Urinary bladder (tissue), 3 donors: ENCODE measurements at regions not wholly inside any gene's neighbourhood (a gene's known extent, or its start where the extent isn't known, plus 50 kb on each side); places are given as distances from the start of the nearest gene placed in this dataset.
"Not testable (repeated sequence)": the region's sequence is repeated elsewhere in the genome, so short reads cannot be mapped to it uniquely, and the experiment has no call there.

Experiments used
- DNase-seq: peaks from one replicate; pipeline ENCODE4 v3.0.0-alpha.2; 2015; ENCODE audit errors: extremely low spot score
- H3K27ac ChIP-seq: one replicate; pipeline ENCODE4 v1.5.1; 2013; ENCODE audit warnings: low read depth, mild to moderate bottlenecking, moderate library complexity
- H3K36me3 ChIP-seq: one replicate; pipeline ENCODE4 v1.6.1; 2013; ENCODE audit warnings: mild to moderate bottlenecking, moderate library complexity; ENCODE audit not compliant: insufficient read depth
- H3K4me1 ChIP-seq: one replicate; pipeline ENCODE4 v1.6.1; 2013; ENCODE audit warnings: mild to moderate bottlenecking, moderate library complexity; ENCODE audit not compliant: insufficient read depth
- H3K4me3 ChIP-seq: one replicate; pipeline ENCODE4 v1.5.1; 2013; ENCODE audit warnings: low read depth, low read length
- WGBS: extraction: QIAGEN DNeasy Blood & Tissue Kit; methylation state at CpG from one replicate; pipeline ENCODE4 v1.1.7; 2013; 5-methylcytosine and 5-hydroxymethylcytosine counted together
- donor health status: healthy with polysubstance abuse.
- donor health status: healthy.

- Histone ChIP-seq H3K4me3 (no peak overlapping the region), H3K27ac (no peak overlapping the region), H3K4me1 (no peaks in the 10 kb centered on the region), H3K36me3 (no peaks in the 10 kb centered on the region)
- no peak for DNase-seq
- 63% methylated on average over 1 of the region's 1 CpG for WGBS
Measured at GRCh38 chr5:82719368-82719767, 357.8 kb downstream of the TMEM167A start.

DNA sequence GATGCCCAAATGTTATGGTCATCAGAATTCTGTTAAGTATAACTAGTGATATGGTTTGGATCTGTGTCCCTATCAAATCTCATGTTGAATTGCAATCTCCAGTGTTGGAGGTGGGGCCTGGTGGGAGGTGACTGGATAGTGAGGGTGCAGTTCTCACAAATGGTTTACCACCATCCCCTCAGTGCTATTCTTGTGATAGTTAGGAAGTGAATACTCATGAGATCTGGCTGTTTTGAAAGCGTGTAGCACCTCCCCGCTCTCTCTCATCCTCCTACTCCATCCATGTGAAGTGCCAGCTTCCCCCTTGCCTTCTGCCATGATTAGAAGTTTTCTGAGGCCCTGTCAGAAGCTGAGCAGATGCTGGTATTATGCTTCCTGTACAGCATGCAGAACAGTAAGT, 359.5 kb downstream of the TMEM167A start:
- Histone ChIP-seq H3K27ac (no peak overlapping the region), H3K36me3 (no peaks in the 10 kb centered on the region), H3K4me3 (no peak overlapping the region), H3K4me1 (no peaks in the 10 kb centered on the region)
- no peak for DNase-seq
- 96% methylated on average over 2 of the region's 2 CpGs for WGBS

GRCh38 chr5:82714732-82715131, 362.5 kb downstream of the TMEM167A start:
- H3K4me3 ChIP-seq, H3K4me1 ChIP-seq, DNase-seq, H3K27ac ChIP-seq, H3K36me3 ChIP-seq: not testable (repeated sequence)
- 98% methylated on average over 21 of the region's 21 CpGs for WGBS

DNA sequence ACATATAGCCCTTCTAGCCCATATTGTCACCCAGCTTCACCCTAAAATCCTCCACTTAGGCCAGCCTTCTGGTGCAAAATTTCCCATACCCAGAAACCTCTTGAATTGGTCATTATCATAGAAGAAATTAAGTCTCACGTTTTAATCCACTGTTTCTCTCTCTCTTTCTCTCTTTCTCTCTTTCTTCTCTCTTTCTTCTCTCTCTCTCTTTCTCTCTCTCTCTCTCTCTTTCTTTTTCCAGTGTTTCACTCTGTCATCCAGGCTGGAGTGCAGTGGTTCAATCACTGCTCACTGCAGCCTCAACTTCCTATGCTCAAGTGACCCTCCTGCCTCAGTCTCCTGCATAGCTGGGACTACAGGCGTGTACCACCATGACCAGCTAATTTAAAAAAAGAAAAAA, 363.4 kb downstream of the TMEM167A start:
- no peak for DNase-seq
- Histone ChIP-seq H3K4me1 (no peaks in the 10 kb centered on the region), H3K27ac (no peak overlapping the region), H3K36me3 (no peaks in the 10 kb centered on the region), H3K4me3 (no peak overlapping the region)
- 94% methylated on average over 2 of the region's 2 CpGs for WGBS

DNA sequence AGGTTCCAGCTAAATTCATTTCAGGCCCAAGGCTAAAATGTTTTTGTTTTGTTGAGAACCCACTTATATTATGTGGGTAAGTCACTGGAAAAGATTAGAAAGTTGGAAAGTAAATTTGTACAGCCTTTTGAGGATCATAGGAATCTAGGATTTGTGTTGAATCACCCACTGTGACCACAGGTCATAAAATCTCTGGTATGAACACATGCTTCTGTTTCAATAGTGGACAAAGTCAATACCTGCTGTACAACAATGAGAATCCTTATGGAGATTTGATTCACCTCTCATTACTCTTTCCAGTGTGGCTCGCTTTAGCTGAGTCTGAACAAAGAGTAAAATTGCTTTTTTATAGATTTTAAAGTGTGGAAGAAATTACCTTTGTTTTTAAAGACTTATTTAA, 369.5 kb downstream of the TMEM167A start:
- Histone ChIP-seq H3K4me3 (no peak overlapping the region), H3K27ac (no peak overlapping the region), H3K36me3 (no peaks in the 10 kb centered on the region), H3K4me1 (no peaks in the 10 kb centered on the region)
- 94% methylated on average over 1 of the region's 1 CpG for WGBS
- DNase-seq: no peak

DNA sequence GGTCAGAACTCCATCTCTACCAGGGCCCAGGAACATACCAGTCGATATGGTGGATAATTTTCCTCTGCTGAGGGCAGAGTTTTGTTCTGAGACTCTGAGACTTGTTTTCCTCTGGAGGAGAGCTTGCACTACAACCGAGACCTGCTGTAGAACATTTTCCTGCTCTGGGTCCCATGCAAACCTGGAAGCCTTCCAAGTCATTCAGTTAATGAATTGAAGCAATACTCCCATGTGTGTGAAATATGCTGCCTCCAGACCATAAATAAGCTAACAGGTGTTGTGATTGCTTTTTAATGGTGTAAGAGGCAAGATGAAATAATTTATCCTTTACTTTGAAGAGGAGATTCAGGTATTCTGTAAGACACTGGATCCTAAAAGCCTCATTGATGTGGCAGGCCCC, 372.8 kb downstream of the TMEM167A start:
- no peak overlapping the region for H3K4me3 ChIP-seq
- H3K4me1 ChIP-seq: no peaks in the 10 kb centered on the region
- 93% methylated on average over 2 of the region's 2 CpGs for WGBS
- no peak for DNase-seq
- H3K27ac ChIP-seq: no peak overlapping the region
- no peaks in the 10 kb centered on the region for H3K36me3 ChIP-seq

DNA sequence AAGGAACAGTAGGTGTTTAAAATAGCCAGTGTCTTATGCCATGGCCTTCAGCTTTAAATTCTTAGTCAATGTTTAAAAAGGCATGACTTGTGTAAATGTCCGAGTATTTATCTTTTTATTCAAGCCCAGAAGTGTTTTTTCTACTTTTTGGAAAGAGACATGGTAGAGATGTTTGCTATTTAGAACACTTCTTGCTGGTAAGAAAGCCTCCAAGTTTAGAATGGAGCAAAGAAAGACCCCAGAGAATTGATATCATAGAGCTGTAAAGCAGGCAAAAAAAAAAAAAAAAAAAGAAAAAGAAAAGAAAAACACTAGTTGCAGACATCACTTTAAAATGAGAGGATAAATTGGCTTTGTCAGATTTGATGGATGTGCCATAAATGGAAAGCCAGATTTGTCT, 375.1 kb downstream of the TMEM167A start:
- no peak for DNase-seq
- 0% methylated on average over 1 of the region's 1 CpG for WGBS
- Histone ChIP-seq H3K4me1 (no peaks in the 10 kb centered on the region), H3K4me3 (no peak overlapping the region), H3K36me3 (no peaks in the 10 kb centered on the region), H3K27ac (no peak overlapping the region)

GRCh38 chr5:82699737-82700136, 377.5 kb downstream of the TMEM167A start:
- H3K4me3 ChIP-seq: no peak overlapping the region
- no peaks in the 10 kb centered on the region for H3K4me1 ChIP-seq
- 89% methylated on average over 6 of the region's 6 CpGs for WGBS
- H3K27ac ChIP-seq: no peak overlapping the region
- no peak for DNase-seq
- H3K36me3 ChIP-seq: no peaks in the 10 kb centered on the region

- no peak for DNase-seq
- Histone ChIP-seq H3K36me3 (no peaks in the 10 kb centered on the region), H3K4me3 (no peak overlapping the region), H3K27ac (no peak overlapping the region), H3K4me1 (no peaks in the 10 kb centered on the region)
- WGBS: 90% methylated on average over 1 of the region's 1 CpG
Measured at GRCh38 chr5:82698026-82698425, 379.2 kb downstream of the TMEM167A start.

DNA sequence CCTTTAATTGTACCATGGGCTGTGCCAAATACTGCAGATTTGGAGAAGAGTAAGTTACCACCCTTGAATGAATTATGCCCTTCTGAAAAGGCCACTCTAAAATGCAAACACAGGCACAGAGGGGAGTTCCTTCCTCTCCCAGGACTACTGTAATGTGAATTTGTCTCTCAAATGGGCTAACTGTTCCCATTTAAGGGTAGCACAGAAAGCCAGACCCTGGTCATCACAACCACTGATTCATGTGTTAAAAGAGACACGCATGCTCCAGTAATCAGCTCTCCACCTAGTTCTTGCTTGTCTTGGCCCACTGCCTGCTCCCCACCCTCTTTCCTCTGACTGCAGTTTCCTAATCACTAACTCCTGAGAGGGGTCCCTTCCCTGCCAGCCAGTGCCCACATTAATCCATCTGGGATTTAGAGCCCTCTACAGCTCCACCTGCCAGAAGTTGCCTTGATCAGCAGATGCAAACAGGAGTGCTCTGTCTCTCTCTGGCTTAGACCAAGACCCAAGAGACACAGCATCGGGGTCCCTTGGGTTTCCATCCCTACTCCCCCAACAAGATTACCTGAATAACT, 382.4 kb downstream of the TMEM167A start:
- H3K27ac ChIP-seq: no peak overlapping the region
- H3K4me1 ChIP-seq: no peaks in the 10 kb centered on the region
- no peaks in the 10 kb centered on the region for H3K36me3 ChIP-seq
- DNase-seq: no peak
- no peak overlapping the region for H3K4me3 ChIP-seq
- WGBS: 95% methylated on average over 2 of the region's 2 CpGs

GRCh38 chr5:82692826-82693225, 384.4 kb downstream of the TMEM167A start:
- DNase-seq: no peak
- 69% methylated on average over 2 of the region's 2 CpGs for WGBS
- Histone ChIP-seq H3K27ac (no peak overlapping the region), H3K36me3 (no peaks in the 10 kb centered on the region), H3K4me1 (no peaks in the 10 kb centered on the region), H3K4me3 (no peak overlapping the region)

GRCh38 chr5:82684659-82685058, 392.5 kb downstream of the TMEM167A start:
- WGBS: 79% methylated on average over 2 of the region's 2 CpGs

GRCh38 chr5:82684165-82684564, 393.0 kb downstream of the TMEM167A start:
- DNase-seq: no peak
- H3K4me1 ChIP-seq: no peaks in the 10 kb centered on the region
- WGBS: 77% methylated on average over 2 of the region's 2 CpGs

More at GRCh38 chr5:82684659-82685058, 392.5 kb downstream of the TMEM167A start:
- Histone ChIP-seq H3K36me3 (no peaks in the 10 kb centered on the region), H3K27ac (no peak overlapping the region), H3K4me1 (no peaks in the 10 kb centered on the region), H3K4me3 (no peak overlapping the region)
- no peak for DNase-seq

DNA sequence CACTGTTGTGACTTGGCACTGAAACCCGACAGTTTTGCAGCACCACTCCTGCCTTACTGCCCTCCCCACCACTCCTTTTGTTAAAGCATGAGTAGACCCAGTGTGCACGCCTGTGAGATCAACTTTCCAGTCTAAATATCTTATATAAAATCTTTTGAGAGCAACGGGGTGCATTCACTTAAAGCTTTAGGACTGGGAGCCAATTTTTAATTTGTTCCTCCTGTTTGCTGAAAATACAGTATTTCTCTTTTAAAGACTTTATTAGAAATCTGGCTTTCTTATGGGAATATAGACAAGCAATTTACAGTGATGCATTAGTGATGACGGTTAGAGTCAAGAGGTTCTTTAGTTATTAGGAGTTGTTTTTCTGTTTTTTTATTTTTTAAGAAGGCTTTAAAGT, 397.5 kb downstream of the TMEM167A start:
- H3K27ac ChIP-seq: no peak overlapping the region
- H3K36me3 ChIP-seq: no peaks in the 10 kb centered on the region
- WGBS: 60% methylated on average over 4 of the region's 4 CpGs
- DNase-seq: no peak
- no peaks in the 10 kb centered on the region for H3K4me1 ChIP-seq
- H3K4me3 ChIP-seq: no peak overlapping the region

More at GRCh38 chr5:82684165-82684564, 393.0 kb downstream of the TMEM167A start:
- H3K4me3 ChIP-seq: no peak overlapping the region
- no peaks in the 10 kb centered on the region for H3K36me3 ChIP-seq
- H3K27ac ChIP-seq: no peak overlapping the region

DNA sequence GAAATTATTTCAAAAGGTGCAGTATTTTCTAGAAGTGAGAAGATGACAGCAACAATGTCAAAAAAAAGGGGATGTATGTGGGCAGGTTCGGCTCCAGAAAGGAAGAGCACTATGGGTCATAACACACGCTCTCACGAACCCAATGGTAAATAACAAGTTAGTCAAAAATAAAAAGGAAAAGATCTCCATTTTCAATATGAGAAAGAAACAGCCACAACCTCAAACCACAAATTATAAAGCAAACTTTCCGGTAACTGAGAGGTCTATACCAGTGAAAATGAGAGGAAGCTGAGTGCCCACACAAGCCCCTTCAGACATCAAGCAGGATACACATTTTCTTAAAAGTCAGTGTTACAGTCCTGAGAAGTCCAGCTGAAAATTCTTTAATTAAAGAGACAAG, 398.5 kb upstream of the RPS23 start:
- no peaks in the 10 kb centered on the region for H3K4me1 ChIP-seq
- DNase-seq: no peak
- no peaks in the 10 kb centered on the region for H3K36me3 ChIP-seq
- H3K4me3 ChIP-seq: no peak overlapping the region
- H3K27ac ChIP-seq: no peak overlapping the region
- WGBS: 83% methylated on average over 4 of the region's 4 CpGs
